WTC11 (cell line): ENCODE measurements at regions not wholly inside any gene's neighbourhood (a gene's known extent, or its start where the extent isn't known, plus 50 kb on each side); places are given as distances from the start of the nearest gene placed in this dataset.

Experiments used
- ATAC-seq: fragments of 200-7000 bp; cut with Tn5 transposase; 2 replicates; pipeline ENCODE4 v1.10.0; 2021; ENCODE audit warnings: mild to moderate bottlenecking, moderate library complexity
- CTCF ChIA-PET: fragments of 300-600 bp; sonication (Branson Sonifier 250); formaldehyde crosslinking; loops from one replicate; lab custom pipeline; 2021; ENCODE audit warnings: antibody characterized with exemption; lab: Charles Lee
- POLR2A ChIA-PET: fragments of 350-600 bp; sonication (Branson Sonifier 250); formaldehyde crosslinking; loops from one replicate; lab custom pipeline; 2021; ENCODE audit warnings: antibody characterized with exemption; lab: Charles Lee
- DNase-seq: peaks from one replicate; pipeline ENCODE4 v3.0.0; 2021; ENCODE audit warnings: low spot score
- H3K27ac Mint-ChIP-seq: 2 replicates; pipeline ENCODE4 v1.8.0; 2021; ENCODE audit warnings: mixed read lengths
- H3K27me3 Mint-ChIP-seq: 2 replicates; pipeline ENCODE4 v1.8.0; 2021; ENCODE audit warnings: low read depth, mild to moderate bottlenecking, moderate library complexity, mixed read lengths
- H3K36me3 Mint-ChIP-seq: 2 replicates; pipeline ENCODE4 v1.8.0; 2021; ENCODE audit warnings: mixed read lengths
- H3K4me1 Mint-ChIP-seq: 2 replicates; pipeline ENCODE4 v1.8.0; 2022; ENCODE audit warnings: mixed read lengths
- H3K4me3 Mint-ChIP-seq: 2 replicates; pipeline ENCODE4 v1.8.0; 2021; ENCODE audit warnings: mild to moderate bottlenecking, moderate library complexity, mixed read lengths
- H3K9me3 Mint-ChIP-seq: 2 replicates; pipeline ENCODE4 v1.8.0; 2021; ENCODE audit warnings: mixed read lengths
- ATF2 ChIP-seq: sonication (generic); formaldehyde crosslinking; IDR thresholded peaks from 2 replicates; pipeline ENCODE4 v1.8.1; 2022; ENCODE audit warnings: low read depth, missing genetic modification reagents, borderline replicate concordance
- CBFB ChIP-seq: sonication (generic); formaldehyde crosslinking; IDR thresholded peaks from 2 replicates; pipeline ENCODE4 v1.8.1; 2022; ENCODE audit warnings: mild to moderate bottlenecking, low read depth, missing genetic modification reagents
- CREB1 ChIP-seq: sonication (generic); formaldehyde crosslinking; IDR thresholded peaks from 2 replicates; pipeline ENCODE4 v1.8.0; 2023; ENCODE audit warnings: mild to moderate bottlenecking, missing genetic modification reagents
- CREM ChIP-seq: sonication (generic); formaldehyde crosslinking; IDR thresholded peaks from 2 replicates; pipeline ENCODE4 v1.8.1; 2022; ENCODE audit warnings: mild to moderate bottlenecking, missing genetic modification reagents, moderate library complexity
- GTF2I ChIP-seq: fragments of 250-450 bp; sonication (Bioruptor Pico); conservative IDR thresholded peaks from 2 replicates; pipeline ENCODE4 v1.4.0; 2021; ENCODE audit warnings: mild to moderate bottlenecking
- MAX ChIP-seq: sonication (generic); formaldehyde crosslinking; IDR thresholded peaks from 2 replicates; pipeline ENCODE4 v1.8.0; 2022; ENCODE audit warnings: mild to moderate bottlenecking, missing genetic modification reagents
- NFATC4 ChIP-seq: fragments of 250-450 bp; sonication (Bioruptor Pico); IDR thresholded peaks from 2 replicates; pipeline ENCODE4 v1.9.0; 2021; ENCODE audit warnings: mild to moderate bottlenecking
- NR3C1 ChIP-seq: sonication (generic); formaldehyde crosslinking; conservative IDR thresholded peaks from 2 replicates; pipeline ENCODE4 v1.8.1; 2023; ENCODE audit warnings: low read depth, mild to moderate bottlenecking, missing genetic modification reagents
- PRRX2 ChIP-seq: fragments of 250-450 bp; sonication (Bioruptor Pico); IDR thresholded peaks from 2 replicates; pipeline ENCODE4 v1.8.0; 2021; ENCODE audit warnings: mild to moderate bottlenecking
- ZNF281 ChIP-seq: sonication (generic); formaldehyde crosslinking; IDR thresholded peaks from 2 replicates; pipeline ENCODE4 v1.8.0; 2023; ENCODE audit warnings: mild to moderate bottlenecking, missing genetic modification reagents
- ZNF423 ChIP-seq: fragments of 250-450 bp; sonication (Bioruptor Pico); IDR thresholded peaks from 2 replicates; pipeline ENCODE4 v2.1.2; 2022; ENCODE audit warnings: mild to moderate bottlenecking, moderate library complexity
- TF ChIP-seq, protein P1 (sequence below): sonication (generic); formaldehyde crosslinking; IDR thresholded peaks from 2 replicates; pipeline ENCODE4 v1.8.0; 2022; ENCODE audit warnings: mild to moderate bottlenecking, missing genetic modification reagents
- TF ChIP-seq, protein P2 (sequence below): sonication (generic); formaldehyde crosslinking; IDR thresholded peaks from 2 replicates; pipeline ENCODE4 v1.8.1; 2022; ENCODE audit warnings: missing genetic modification reagents, borderline replicate concordance
- TF ChIP-seq, protein P3 (sequence below): fragments of 250-450 bp; sonication (Bioruptor Pico); IDR thresholded peaks from 2 replicates; pipeline ENCODE4 v1.9.0; 2021; ENCODE audit warnings: moderate library complexity, mild to moderate bottlenecking, inconsistent platforms, borderline replicate concordance
- TF ChIP-seq, protein P4 (sequence below): sonication (generic); formaldehyde crosslinking; conservative IDR thresholded peaks from 2 replicates; pipeline ENCODE4 v1.8.1; 2022; ENCODE audit warnings: mild to moderate bottlenecking, missing genetic modification reagents
- TF ChIP-seq, protein P5 (sequence below): fragments of 250-450 bp; sonication (Bioruptor Pico); IDR thresholded peaks from 2 replicates; pipeline ENCODE4 v1.9.0; 2021; ENCODE audit warnings: mild to moderate bottlenecking, borderline replicate concordance

GRCh38 chr4:136495076-136495475 is 1037.2 kb downstream of the PCDH18 start:
- CTCF ChIA-PET, result no interaction called here
- no peak for TF ChIP-seq GTF2I (CRISPR knock-in tag)
- TF ChIP-seq ZNF423 (CRISPR knock-in tag), result no peak
- no peak for TF ChIP-seq NFATC4 (CRISPR knock-in tag)
- TF ChIP-seq CREM, result no peak
- TF ChIP-seq, protein P1, sequence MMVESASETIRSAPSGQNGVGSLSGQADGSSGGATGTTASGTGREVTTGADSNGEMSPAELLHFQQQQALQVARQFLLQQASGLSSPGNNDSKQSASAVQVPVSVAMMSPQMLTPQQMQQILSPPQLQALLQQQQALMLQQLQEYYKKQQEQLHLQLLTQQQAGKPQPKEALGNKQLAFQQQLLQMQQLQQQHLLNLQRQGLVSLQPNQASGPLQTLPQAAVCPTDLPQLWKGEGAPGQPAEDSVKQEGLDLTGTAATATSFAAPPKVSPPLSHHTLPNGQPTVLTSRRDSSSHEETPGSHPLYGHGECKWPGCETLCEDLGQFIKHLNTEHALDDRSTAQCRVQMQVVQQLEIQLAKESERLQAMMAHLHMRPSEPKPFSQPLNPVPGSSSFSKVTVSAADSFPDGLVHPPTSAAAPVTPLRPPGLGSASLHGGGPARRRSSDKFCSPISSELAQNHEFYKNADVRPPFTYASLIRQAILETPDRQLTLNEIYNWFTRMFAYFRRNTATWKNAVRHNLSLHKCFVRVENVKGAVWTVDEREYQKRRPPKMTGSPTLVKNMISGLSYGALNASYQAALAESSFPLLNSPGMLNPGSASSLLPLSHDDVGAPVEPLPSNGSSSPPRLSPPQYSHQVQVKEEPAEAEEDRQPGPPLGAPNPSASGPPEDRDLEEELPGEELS (CRISPR knock-in tag), result no peak
- TF ChIP-seq, protein P2, sequence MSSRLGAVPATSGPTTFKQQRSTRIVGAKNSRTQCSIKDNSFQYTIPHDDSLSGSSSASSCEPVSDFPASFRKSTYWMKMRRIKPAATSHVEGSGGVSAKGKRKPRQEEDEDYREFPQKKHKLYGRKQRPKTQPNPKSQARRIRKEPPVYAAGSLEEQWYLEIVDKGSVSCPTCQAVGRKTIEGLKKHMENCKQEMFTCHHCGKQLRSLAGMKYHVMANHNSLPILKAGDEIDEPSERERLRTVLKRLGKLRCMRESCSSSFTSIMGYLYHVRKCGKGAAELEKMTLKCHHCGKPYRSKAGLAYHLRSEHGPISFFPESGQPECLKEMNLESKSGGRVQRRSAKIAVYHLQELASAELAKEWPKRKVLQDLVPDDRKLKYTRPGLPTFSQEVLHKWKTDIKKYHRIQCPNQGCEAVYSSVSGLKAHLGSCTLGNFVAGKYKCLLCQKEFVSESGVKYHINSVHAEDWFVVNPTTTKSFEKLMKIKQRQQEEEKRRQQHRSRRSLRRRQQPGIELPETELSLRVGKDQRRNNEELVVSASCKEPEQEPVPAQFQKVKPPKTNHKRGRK, result no peak
- TF ChIP-seq PRRX2 (CRISPR knock-in tag), result no peak
- no peak for TF ChIP-seq NR3C1 (CRISPR knock-in tag)
- TF ChIP-seq, all 79 proteins: peak for 0
- POLR2A ChIA-PET, result no interaction called here
- Mint-ChIP-seq H3K27me3 (no peaks in the 10 kb centered on the region), H3K36me3 (no peaks in the 10 kb centered on the region), H3K27ac (no peak overlapping the region), H3K4me1 (peaks cover 2% of the 10 kb centered on the region; the same call in 1 of the 2 replicates), H3K4me3 (no peak overlapping the region), H3K9me3 (no peaks in the 10 kb centered on the region)
- DNase-seq (no peak), ATAC-seq (no peak)

DNA sequence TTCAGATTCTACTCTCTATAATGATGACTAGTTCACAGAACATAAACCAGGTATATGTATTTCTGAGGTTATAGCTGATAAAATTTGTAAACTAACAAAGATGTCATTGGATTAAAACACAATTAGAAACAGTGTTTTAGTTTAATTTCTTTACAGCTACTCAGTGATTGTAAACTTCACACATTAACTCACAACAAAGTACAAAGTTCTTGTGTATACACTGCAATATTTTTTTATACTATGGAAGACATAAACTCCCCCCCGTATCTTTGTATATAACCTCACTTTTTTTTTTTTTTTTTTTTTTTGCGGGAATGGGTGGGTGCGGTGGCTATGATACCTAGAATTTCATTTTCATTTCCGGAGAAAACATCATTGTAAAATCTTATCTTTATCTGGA is 1043.2 kb downstream of the PCDH18 start:
- no peak overlapping the region for H3K4me3 Mint-ChIP-seq
- H3K27me3 Mint-ChIP-seq, result no peaks in the 10 kb centered on the region
- CTCF ChIA-PET, result no interaction called here

GRCh38 chr4:136484996-136485395 is 1047.3 kb downstream of the PCDH18 start:
- no peak overlapping the region for H3K4me3 Mint-ChIP-seq
- H3K9me3 Mint-ChIP-seq, result no peaks in the 10 kb centered on the region
- POLR2A ChIA-PET, result no interaction called here
- no peak overlapping the region for H3K27ac Mint-ChIP-seq
- H3K36me3 Mint-ChIP-seq, result no peaks in the 10 kb centered on the region
- ATAC-seq (no peak), DNase-seq (no peak)
- H3K27me3 Mint-ChIP-seq, result no peaks in the 10 kb centered on the region
- no peaks in the 10 kb centered on the region for H3K4me1 Mint-ChIP-seq
- TF ChIP-seq CBFB (CRISPR knock-in tag), result no peak
- no peak for TF ChIP-seq ATF2 (CRISPR knock-in tag)
- CTCF ChIA-PET, result no interaction called here

More for the DNA sequence above, 1043.2 kb downstream of the PCDH18 start:
- DNase-seq (no peak), ATAC-seq (no peak)
- Mint-ChIP-seq H3K9me3 (no peaks in the 10 kb centered on the region), H3K4me1 (no peaks in the 10 kb centered on the region), H3K36me3 (no peaks in the 10 kb centered on the region), H3K27ac (no peak overlapping the region)
- POLR2A ChIA-PET, result interaction anchor here (0.7 kb wide), 1 partner anchor 11 kb away, joined by 9 read pairs; no protein-coding TSS in a partner anchor
- no peak for TF ChIP-seq CREB1

- Mint-ChIP-seq H3K4me1 (no peaks in the 10 kb centered on the region), H3K36me3 (no peaks in the 10 kb centered on the region), H3K27me3 (no peaks in the 10 kb centered on the region), H3K27ac (no peak overlapping the region), H3K4me3 (no peak overlapping the region), H3K9me3 (no peaks in the 10 kb centered on the region)
- CTCF ChIA-PET, result no interaction called here
- no peak for DNase-seq
- ATAC-seq, result no peak
- POLR2A ChIA-PET, result no interaction called here
- TF ChIP-seq MAX (CRISPR knock-in tag) (no peak), CBFB (CRISPR knock-in tag) (no peak), ZNF281 (CRISPR knock-in tag) (no peak)
- TF ChIP-seq, protein P3, sequence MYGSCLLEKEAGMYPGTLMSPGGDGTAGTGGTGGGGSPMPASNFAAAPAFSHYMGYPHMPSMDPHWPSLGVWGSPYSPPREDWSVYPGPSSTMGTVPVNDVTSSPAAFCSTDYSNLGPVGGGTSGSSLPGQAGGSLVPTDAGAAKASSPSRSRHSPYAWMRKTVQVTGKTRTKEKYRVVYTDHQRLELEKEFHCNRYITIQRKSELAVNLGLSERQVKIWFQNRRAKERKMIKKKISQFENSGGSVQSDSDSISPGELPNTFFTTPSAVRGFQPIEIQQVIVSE (CRISPR knock-in tag), result no peak
- TF ChIP-seq, protein P4, sequence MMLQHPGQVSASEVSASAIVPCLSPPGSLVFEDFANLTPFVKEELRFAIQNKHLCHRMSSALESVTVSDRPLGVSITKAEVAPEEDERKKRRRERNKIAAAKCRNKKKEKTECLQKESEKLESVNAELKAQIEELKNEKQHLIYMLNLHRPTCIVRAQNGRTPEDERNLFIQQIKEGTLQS (CRISPR knock-in tag), result no peak
- TF ChIP-seq, protein P5, sequence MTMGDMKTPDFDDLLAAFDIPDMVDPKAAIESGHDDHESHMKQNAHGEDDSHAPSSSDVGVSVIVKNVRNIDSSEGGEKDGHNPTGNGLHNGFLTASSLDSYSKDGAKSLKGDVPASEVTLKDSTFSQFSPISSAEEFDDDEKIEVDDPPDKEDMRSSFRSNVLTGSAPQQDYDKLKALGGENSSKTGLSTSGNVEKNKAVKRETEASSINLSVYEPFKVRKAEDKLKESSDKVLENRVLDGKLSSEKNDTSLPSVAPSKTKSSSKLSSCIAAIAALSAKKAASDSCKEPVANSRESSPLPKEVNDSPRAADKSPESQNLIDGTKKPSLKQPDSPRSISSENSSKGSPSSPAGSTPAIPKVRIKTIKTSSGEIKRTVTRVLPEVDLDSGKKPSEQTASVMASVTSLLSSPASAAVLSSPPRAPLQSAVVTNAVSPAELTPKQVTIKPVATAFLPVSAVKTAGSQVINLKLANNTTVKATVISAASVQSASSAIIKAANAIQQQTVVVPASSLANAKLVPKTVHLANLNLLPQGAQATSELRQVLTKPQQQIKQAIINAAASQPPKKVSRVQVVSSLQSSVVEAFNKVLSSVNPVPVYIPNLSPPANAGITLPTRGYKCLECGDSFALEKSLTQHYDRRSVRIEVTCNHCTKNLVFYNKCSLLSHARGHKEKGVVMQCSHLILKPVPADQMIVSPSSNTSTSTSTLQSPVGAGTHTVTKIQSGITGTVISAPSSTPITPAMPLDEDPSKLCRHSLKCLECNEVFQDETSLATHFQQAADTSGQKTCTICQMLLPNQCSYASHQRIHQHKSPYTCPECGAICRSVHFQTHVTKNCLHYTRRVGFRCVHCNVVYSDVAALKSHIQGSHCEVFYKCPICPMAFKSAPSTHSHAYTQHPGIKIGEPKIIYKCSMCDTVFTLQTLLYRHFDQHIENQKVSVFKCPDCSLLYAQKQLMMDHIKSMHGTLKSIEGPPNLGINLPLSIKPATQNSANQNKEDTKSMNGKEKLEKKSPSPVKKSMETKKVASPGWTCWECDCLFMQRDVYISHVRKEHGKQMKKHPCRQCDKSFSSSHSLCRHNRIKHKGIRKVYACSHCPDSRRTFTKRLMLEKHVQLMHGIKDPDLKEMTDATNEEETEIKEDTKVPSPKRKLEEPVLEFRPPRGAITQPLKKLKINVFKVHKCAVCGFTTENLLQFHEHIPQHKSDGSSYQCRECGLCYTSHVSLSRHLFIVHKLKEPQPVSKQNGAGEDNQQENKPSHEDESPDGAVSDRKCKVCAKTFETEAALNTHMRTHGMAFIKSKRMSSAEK (CRISPR knock-in tag), result no peak
Observed at GRCh38 chr4:136476753-136477152, 1055.5 kb downstream of the PCDH18 start.
